ENCODE measurements at regions not wholly inside any gene's neighbourhood (a gene's known extent, or its start where the extent isn't known, plus 50 kb on each side); places are given as distances from the start of the nearest gene placed in this dataset.

DNA sequence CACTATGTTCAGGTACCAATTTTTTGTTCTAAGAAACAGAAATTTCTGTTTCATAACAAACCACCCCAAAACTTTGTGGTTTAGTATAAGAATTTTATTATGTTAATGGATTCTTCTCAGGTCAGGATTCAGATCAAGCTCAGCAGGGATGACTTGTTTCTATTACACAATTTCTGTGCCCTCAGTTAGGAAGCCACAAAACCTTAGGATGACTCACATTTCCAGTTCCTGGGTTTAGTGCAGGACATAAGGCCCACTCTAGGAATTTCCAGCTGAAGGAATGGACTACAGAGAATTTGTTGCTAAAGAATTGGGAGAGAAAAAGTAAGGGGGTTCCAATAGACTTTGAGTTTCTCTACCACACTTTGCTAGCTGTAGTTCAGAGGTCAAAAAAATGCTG, 629.3 kb downstream of the ANXA1 start:
- TF ChIP-seq, protein P1, sequence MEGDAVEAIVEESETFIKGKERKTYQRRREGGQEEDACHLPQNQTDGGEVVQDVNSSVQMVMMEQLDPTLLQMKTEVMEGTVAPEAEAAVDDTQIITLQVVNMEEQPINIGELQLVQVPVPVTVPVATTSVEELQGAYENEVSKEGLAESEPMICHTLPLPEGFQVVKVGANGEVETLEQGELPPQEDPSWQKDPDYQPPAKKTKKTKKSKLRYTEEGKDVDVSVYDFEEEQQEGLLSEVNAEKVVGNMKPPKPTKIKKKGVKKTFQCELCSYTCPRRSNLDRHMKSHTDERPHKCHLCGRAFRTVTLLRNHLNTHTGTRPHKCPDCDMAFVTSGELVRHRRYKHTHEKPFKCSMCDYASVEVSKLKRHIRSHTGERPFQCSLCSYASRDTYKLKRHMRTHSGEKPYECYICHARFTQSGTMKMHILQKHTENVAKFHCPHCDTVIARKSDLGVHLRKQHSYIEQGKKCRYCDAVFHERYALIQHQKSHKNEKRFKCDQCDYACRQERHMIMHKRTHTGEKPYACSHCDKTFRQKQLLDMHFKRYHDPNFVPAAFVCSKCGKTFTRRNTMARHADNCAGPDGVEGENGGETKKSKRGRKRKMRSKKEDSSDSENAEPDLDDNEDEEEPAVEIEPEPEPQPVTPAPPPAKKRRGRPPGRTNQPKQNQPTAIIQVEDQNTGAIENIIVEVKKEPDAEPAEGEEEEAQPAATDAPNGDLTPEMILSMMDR (IDR thresholded peaks at IDR 0.05; ENCODE audit: low read length) = no peak
- no peak for TF ChIP-seq EZH2 (IDR thresholded peaks at IDR 0.05; ENCODE audit: borderline replicate concordance, low read length)
